NCI-H1092 (cell line): ENCODE measurements at regions not wholly inside any gene's neighbourhood (a gene's known extent, or its start where the extent isn't known, plus 50 kb on each side); places are given as distances from the start of the nearest gene placed in this dataset.

Experiments used
- DNase-seq: peaks from one replicate; lab custom pipeline; 2025; lab: John Stamatoyannopoulos, UW

GRCh38 chr9:6703898-6704639 lies 53.7 kb upstream of the KDM4C start:
- peak; percentile 93 for DNase-seq

GRCh38 chr9:6702707-6703106 lies 55.1 kb upstream of the KDM4C start:
- DNase-seq, result no peak

GRCh38 chr9:6696178-6696577 lies 50.6 kb upstream of the GLDC start:
- no peak for DNase-seq

GRCh38 chr9:6695121-6695814 lies 49.7 kb upstream of the GLDC start:
- DNase-seq, result no peak
